HepG2 (cell line): ENCODE measurements at regions not wholly inside any gene's neighbourhood (a gene's known extent, or its start where the extent isn't known, plus 50 kb on each side); places are given as distances from the start of the nearest gene placed in this dataset.

Experiments
- IRF2 ChIP-seq: IDR thresholded peaks from 2 replicates; pipeline ENCODE4 v1.6.1; 2018; ENCODE audit warnings: missing genetic modification reagents, missing compliant biosample characterization
- ISL2 ChIP-seq: sonication (generic); formaldehyde crosslinking; IDR thresholded peaks from 2 replicates; pipeline ENCODE4 v1.5.0; 2020; ENCODE audit warnings: missing genetic modification reagents
- PHF21A ChIP-seq: sonication (generic); formaldehyde crosslinking; IDR thresholded peaks from 2 replicates; pipeline ENCODE4 v1.5.0; 2020; ENCODE audit warnings: mild to moderate bottlenecking, missing genetic modification reagents
- PTBP1 ChIP-seq: fragments of 200-400 bp; formaldehyde crosslinking; IDR thresholded peaks from 2 replicates; pipeline ENCODE4 v1.6.1; 2018; ENCODE audit warnings: low read length, low read depth; ENCODE audit not compliant: poor library complexity, severe bottlenecking
- RFXANK ChIP-seq: IDR thresholded peaks from 2 replicates; pipeline ENCODE4 v1.6.1; 2016
- RXRA ChIP-seq: sonication (generic); formaldehyde crosslinking; IDR thresholded peaks from 2 replicates; pipeline ENCODE4 v1.5.1; 2020; ENCODE audit warnings: missing genetic modification reagents
- SIN3B ChIP-seq: fragments of 150-350 bp; IDR thresholded peaks from 2 replicates; pipeline ENCODE4 v1.6.1; 2014; ENCODE audit warnings: low read length
- XBP1 ChIP-seq: sonication (generic); formaldehyde crosslinking; IDR thresholded peaks from 2 replicates; pipeline ENCODE4 v1.5.0; 2020; ENCODE audit warnings: missing genetic modification reagents
- ZMYM3 ChIP-seq: sonication (generic); formaldehyde crosslinking; IDR thresholded peaks from 2 replicates; pipeline ENCODE4 v1.5.1; 2020; ENCODE audit warnings: mild to moderate bottlenecking, missing genetic modification reagents
- ZNF235 ChIP-seq: sonication (generic); formaldehyde crosslinking; IDR thresholded peaks from 2 replicates; pipeline ENCODE4 v1.8.1; 2023; ENCODE audit warnings: mild to moderate bottlenecking, missing genetic modification reagents, borderline replicate concordance
- ZNF350 ChIP-seq: sonication (generic); formaldehyde crosslinking; IDR thresholded peaks from 2 replicates; pipeline ENCODE4 v1.4.0; 2020; ENCODE audit warnings: mild to moderate bottlenecking, low read depth, missing genetic modification reagents, borderline replicate concordance
- ZNF577 ChIP-seq: sonication (generic); formaldehyde crosslinking; IDR thresholded peaks from 2 replicates; pipeline ENCODE4 v1.4.0; 2020; ENCODE audit warnings: mild to moderate bottlenecking, low read depth, missing genetic modification reagents, borderline replicate concordance
- ZNF674 ChIP-seq: sonication (generic); formaldehyde crosslinking; IDR thresholded peaks from 2 replicates; pipeline ENCODE4 v1.5.0; 2020; ENCODE audit warnings: low read depth, mild to moderate bottlenecking, missing genetic modification reagents
- ZNF891 ChIP-seq: sonication (generic); formaldehyde crosslinking; IDR thresholded peaks from 2 replicates; pipeline ENCODE4 v1.5.0; 2020; ENCODE audit warnings: mild to moderate bottlenecking, missing genetic modification reagents
- ZSCAN12 ChIP-seq: sonication (generic); formaldehyde crosslinking; IDR thresholded peaks from 2 replicates; pipeline ENCODE4 v1.9.0; 2021; ENCODE audit warnings: mild to moderate bottlenecking, missing genetic modification reagents
- TF ChIP-seq, protein P1 (sequence below): IDR thresholded peaks from 2 replicates; pipeline ENCODE4 v1.6.1; 2016; ENCODE audit warnings: missing genetic modification reagents, missing compliant biosample characterization
- TF ChIP-seq, protein P2 (sequence below): sonication (generic); formaldehyde crosslinking; IDR thresholded peaks from 2 replicates; pipeline ENCODE4 v1.5.1; 2020; ENCODE audit warnings: mild to moderate bottlenecking, missing genetic modification reagents, moderate library complexity
- TF ChIP-seq, protein P3 (sequence below): sonication (generic); formaldehyde crosslinking; conservative IDR thresholded peaks from 2 replicates; pipeline ENCODE4 v1.8.0; 2022; ENCODE audit warnings: low read depth, missing genetic modification reagents
- TF ChIP-seq, protein P4 (sequence below): sonication (generic); formaldehyde crosslinking; IDR thresholded peaks from 2 replicates; pipeline ENCODE4 v1.4.0; 2020; ENCODE audit warnings: mild to moderate bottlenecking, missing genetic modification reagents
- TF ChIP-seq, protein P5 (sequence below): IDR thresholded peaks from 2 replicates; pipeline ENCODE4 v1.6.1; 2012; ENCODE audit warnings: inconsistent platforms
- TF ChIP-seq, protein P6 (sequence below): sonication (generic); formaldehyde crosslinking; IDR thresholded peaks from 2 replicates; pipeline ENCODE4 v1.5.1; 2020; ENCODE audit warnings: missing genetic modification reagents, mild to moderate bottlenecking, borderline replicate concordance
- TF ChIP-seq, protein P7 (sequence below): IDR thresholded peaks from 2 replicates; pipeline ENCODE4 v1.6.1; 2012; ENCODE audit warnings: low read length, improper control_type of control experiment

DNA sequence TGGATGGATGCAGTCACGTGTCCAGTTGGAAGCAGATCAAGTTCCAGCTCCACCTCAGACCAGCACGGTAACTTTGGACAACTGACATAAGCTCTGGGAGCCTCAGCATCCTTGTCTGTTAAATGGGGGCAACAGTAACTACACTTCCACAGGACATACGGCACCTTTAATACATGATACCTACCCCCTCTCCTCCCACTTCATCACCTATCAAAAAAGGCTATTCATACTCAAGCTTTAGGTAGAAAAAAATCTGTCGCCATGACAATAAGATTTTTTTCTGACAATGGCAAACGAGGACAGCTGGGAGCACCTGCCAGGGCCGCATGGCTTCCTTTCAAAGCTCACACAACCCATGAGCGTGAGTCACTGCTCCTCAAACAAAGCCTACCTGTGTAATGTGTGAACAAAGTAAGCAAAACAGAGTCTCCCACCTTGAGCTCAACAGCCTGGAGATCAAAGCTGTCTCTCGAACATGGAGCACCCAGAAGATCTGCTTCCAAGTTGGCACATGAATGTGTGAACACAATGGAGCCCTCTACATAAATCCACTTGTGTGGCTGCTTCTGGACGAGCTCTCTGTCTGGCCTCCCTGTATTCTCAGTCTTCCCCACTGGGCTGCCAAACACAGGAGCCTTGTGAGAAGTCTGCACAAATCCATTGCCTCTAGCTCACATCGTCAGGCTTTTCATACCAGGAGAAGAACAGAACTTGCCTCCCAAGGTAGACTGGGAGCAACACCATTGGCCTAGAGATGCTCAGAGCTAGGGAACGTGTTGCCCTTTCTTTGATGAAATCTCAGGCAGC lies 459.7 kb downstream of the SOX9 start (continued):
- TF ChIP-seq, protein P1, sequence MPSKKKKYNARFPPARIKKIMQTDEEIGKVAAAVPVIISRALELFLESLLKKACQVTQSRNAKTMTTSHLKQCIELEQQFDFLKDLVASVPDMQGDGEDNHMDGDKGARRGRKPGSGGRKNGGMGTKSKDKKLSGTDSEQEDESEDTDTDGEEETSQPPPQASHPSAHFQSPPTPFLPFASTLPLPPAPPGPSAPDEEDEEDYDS (CRISPR knock-in tag) = peak; percentile 64
- TF ChIP-seq, protein P2, sequence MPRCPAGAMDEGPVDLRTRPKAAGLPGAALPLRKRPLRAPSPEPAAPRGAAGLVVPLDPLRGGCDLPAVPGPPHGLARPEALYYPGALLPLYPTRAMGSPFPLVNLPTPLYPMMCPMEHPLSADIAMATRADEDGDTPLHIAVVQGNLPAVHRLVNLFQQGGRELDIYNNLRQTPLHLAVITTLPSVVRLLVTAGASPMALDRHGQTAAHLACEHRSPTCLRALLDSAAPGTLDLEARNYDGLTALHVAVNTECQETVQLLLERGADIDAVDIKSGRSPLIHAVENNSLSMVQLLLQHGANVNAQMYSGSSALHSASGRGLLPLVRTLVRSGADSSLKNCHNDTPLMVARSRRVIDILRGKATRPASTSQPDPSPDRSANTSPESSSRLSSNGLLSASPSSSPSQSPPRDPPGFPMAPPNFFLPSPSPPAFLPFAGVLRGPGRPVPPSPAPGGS (CRISPR knock-in tag) = peak; percentile 91
- TF ChIP-seq IRF2 (CRISPR knock-in tag) = peak; percentile 93
- TF ChIP-seq PTBP1 = no peak
- TF ChIP-seq XBP1 (CRISPR knock-in tag) = no peak
- TF ChIP-seq, protein P3, sequence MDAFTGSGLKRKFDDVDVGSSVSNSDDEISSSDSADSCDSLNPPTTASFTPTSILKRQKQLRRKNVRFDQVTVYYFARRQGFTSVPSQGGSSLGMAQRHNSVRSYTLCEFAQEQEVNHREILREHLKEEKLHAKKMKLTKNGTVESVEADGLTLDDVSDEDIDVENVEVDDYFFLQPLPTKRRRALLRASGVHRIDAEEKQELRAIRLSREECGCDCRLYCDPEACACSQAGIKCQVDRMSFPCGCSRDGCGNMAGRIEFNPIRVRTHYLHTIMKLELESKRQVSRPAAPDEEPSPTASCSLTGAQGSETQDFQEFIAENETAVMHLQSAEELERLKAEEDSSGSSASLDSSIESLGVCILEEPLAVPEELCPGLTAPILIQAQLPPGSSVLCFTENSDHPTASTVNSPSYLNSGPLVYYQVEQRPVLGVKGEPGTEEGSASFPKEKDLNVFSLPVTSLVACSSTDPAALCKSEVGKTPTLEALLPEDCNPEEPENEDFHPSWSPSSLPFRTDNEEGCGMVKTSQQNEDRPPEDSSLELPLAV (CRISPR knock-in tag) = no peak
- TF ChIP-seq, protein P4, sequence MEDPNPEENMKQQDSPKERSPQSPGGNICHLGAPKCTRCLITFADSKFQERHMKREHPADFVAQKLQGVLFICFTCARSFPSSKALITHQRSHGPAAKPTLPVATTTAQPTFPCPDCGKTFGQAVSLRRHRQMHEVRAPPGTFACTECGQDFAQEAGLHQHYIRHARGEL (CRISPR knock-in tag) = no peak
- TF ChIP-seq RFXANK (CRISPR knock-in tag) = peak; percentile 51; the same call in 1 of the 2 replicates
- peak; percentile 94 for TF ChIP-seq ZMYM3 (CRISPR knock-in tag)
- peak; percentile 96 for TF ChIP-seq RXRA
- peak; percentile 94 for TF ChIP-seq ZSCAN12 (CRISPR knock-in tag)
- no peak for TF ChIP-seq ZNF674 (CRISPR knock-in tag)
- TF ChIP-seq ZNF350 (CRISPR knock-in tag) = peak; percentile 80; the same call in 1 of the 2 replicates
- TF ChIP-seq ZNF235 (CRISPR knock-in tag) = no peak
- TF ChIP-seq, protein P5, sequence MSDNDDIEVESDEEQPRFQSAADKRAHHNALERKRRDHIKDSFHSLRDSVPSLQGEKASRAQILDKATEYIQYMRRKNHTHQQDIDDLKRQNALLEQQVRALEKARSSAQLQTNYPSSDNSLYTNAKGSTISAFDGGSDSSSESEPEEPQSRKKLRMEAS = peak; percentile 97
- TF ChIP-seq ISL2 (CRISPR knock-in tag) = peak; percentile 88
- TF ChIP-seq, protein P6, sequence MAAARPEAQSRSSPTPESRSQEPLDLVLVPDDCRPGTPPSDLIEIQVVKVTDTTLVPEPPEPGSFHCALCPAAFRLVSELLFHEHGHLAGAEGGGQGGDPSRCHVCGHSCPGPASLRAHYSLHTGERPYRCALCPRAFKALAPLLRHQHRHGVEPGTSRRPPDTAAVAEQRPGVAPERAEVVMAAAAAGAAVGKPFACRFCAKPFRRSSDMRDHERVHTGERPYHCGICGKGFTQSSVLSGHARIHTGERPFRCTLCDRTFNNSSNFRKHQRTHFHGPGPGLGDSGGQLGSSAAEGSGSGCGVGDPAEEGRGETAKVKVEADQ (CRISPR knock-in tag) = 0 out of 2 replicates have a peak, but pooled peaks have one; percentile 24
- no peak for TF ChIP-seq ZNF577 (CRISPR knock-in tag)
- no peak for TF ChIP-seq ZNF891
- peak; percentile 96 for TF ChIP-seq PHF21A (CRISPR knock-in tag)
- TF ChIP-seq SIN3B = 0 out of 2 replicates have a peak, but pooled peaks have one; percentile 24
- TF ChIP-seq, protein P7, sequence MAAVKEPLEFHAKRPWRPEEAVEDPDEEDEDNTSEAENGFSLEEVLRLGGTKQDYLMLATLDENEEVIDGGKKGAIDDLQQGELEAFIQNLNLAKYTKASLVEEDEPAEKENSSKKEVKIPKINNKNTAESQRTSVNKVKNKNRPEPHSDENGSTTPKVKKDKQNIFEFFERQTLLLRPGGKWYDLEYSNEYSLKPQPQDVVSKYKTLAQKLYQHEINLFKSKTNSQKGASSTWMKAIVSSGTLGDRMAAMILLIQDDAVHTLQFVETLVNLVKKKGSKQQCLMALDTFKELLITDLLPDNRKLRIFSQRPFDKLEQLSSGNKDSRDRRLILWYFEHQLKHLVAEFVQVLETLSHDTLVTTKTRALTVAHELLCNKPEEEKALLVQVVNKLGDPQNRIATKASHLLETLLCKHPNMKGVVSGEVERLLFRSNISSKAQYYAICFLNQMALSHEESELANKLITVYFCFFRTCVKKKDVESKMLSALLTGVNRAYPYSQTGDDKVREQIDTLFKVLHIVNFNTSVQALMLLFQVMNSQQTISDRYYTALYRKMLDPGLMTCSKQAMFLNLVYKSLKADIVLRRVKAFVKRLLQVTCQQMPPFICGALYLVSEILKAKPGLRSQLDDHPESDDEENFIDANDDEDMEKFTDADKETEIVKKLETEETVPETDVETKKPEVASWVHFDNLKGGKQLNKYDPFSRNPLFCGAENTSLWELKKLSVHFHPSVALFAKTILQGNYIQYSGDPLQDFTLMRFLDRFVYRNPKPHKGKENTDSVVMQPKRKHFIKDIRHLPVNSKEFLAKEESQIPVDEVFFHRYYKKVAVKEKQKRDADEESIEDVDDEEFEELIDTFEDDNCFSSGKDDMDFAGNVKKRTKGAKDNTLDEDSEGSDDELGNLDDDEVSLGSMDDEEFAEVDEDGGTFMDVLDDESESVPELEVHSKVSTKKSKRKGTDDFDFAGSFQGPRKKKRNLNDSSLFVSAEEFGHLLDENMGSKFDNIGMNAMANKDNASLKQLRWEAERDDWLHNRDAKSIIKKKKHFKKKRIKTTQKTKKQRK = no peak
